ENCODE measurements at regions not wholly inside any gene's neighbourhood (a gene's known extent, or its start where the extent isn't known, plus 50 kb on each side); places are given as distances from the start of the nearest gene placed in this dataset.

GRCh38 chr6:67558985-67559384 lies 1076.1 kb upstream of the ADGRB3 start:
- H3K9me3 ChIP-seq (ENCODE audit: control insufficient read depth in 3 of 3, low read length in 3 of 3): no peaks in the 10 kb centered on the region
- no peak overlapping the region for H3K9ac ChIP-seq (ENCODE audit: low read depth in 1 of 3, low read length in 3 of 3)
- no peaks in the 10 kb centered on the region for H3K4me1 ChIP-seq (ENCODE audit: control insufficient read depth in 3 of 3, insufficient read depth in 3 of 3, low read length in 3 of 3)
- no peaks in the 10 kb centered on the region for H3K36me3 ChIP-seq (ENCODE audit: control insufficient read depth in 3 of 3, insufficient read depth in 3 of 3, low read length in 3 of 3)
- H3K27ac ChIP-seq (ENCODE audit: low read depth, low read length): no peak overlapping the region
- H3K4me3 ChIP-seq (ENCODE audit: low read length in 3 of 3): no peak overlapping the region
- no peaks in the 10 kb centered on the region for H3K27me3 ChIP-seq (ENCODE audit: control insufficient read depth in 3 of 3, insufficient read depth in 3 of 3, low read length in 3 of 3)

- H3K27me3 ChIP-seq (ENCODE audit: control insufficient read depth in 3 of 3, insufficient read depth in 3 of 3, low read length in 3 of 3): no peaks in the 10 kb centered on the region
- no peaks in the 10 kb centered on the region for H3K9me3 ChIP-seq (ENCODE audit: control insufficient read depth in 3 of 3, low read length in 3 of 3)
- no peaks in the 10 kb centered on the region for H3K4me1 ChIP-seq (ENCODE audit: control insufficient read depth in 3 of 3, insufficient read depth in 3 of 3, low read length in 3 of 3)
- H3K9ac ChIP-seq (ENCODE audit: low read depth in 1 of 3, low read length in 3 of 3): no peak overlapping the region
- no peak overlapping the region for H3K27ac ChIP-seq (ENCODE audit: low read depth, low read length)
- H3K4me3 ChIP-seq (ENCODE audit: low read length in 3 of 3): no peak overlapping the region
- H3K36me3 ChIP-seq (ENCODE audit: control insufficient read depth in 3 of 3, insufficient read depth in 3 of 3, low read length in 3 of 3): no peaks in the 10 kb centered on the region
Observed at GRCh38 chr6:67544851-67545452, 1090.1 kb upstream of the ADGRB3 start.

GRCh38 chr6:67541586-67541985 lies 1093.5 kb upstream of the ADGRB3 start:
- Histone ChIP-seq H3K4me3 (ENCODE audit: low read length in 3 of 3) (no peak overlapping the region), H3K4me1 (ENCODE audit: control insufficient read depth in 3 of 3, insufficient read depth in 3 of 3, low read length in 3 of 3) (no peaks in the 10 kb centered on the region), H3K27ac (ENCODE audit: low read depth, low read length) (no peak overlapping the region), H3K27me3 (ENCODE audit: control insufficient read depth in 3 of 3, insufficient read depth in 3 of 3, low read length in 3 of 3) (no peaks in the 10 kb centered on the region), H3K9me3 (ENCODE audit: control insufficient read depth in 3 of 3, low read length in 3 of 3) (no peaks in the 10 kb centered on the region), H3K9ac (ENCODE audit: low read depth in 1 of 3, low read length in 3 of 3) (no peak overlapping the region), H3K36me3 (ENCODE audit: control insufficient read depth in 3 of 3, insufficient read depth in 3 of 3, low read length in 3 of 3) (no peaks in the 10 kb centered on the region)

GRCh38 chr6:67538032-67538431 lies 1097.0 kb upstream of the ADGRB3 start:
- Histone ChIP-seq H3K4me1 (ENCODE audit: control insufficient read depth in 3 of 3, insufficient read depth in 3 of 3, low read length in 3 of 3) (no peaks in the 10 kb centered on the region), H3K9me3 (ENCODE audit: control insufficient read depth in 3 of 3, low read length in 3 of 3) (peaks cover 0 to 3% (median 0%) of the 10 kb centered on the region in 3 donors), H3K36me3 (ENCODE audit: control insufficient read depth in 3 of 3, insufficient read depth in 3 of 3, low read length in 3 of 3) (no peaks in the 10 kb centered on the region), H3K4me3 (ENCODE audit: low read length in 3 of 3) (no peak overlapping the region), H3K27me3 (ENCODE audit: control insufficient read depth in 3 of 3, insufficient read depth in 3 of 3, low read length in 3 of 3) (no peaks in the 10 kb centered on the region), H3K27ac (ENCODE audit: low read depth, low read length) (no peak overlapping the region), H3K9ac (ENCODE audit: low read depth in 1 of 3, low read length in 3 of 3) (no peak overlapping the region)

- Histone ChIP-seq H3K9me3 (ENCODE audit: control insufficient read depth in 3 of 3, low read length in 3 of 3) (peaks cover 0 to 3% (median 0%) of the 10 kb centered on the region in 3 donors), H3K4me3 (ENCODE audit: low read length in 3 of 3) (no peak overlapping the region), H3K4me1 (ENCODE audit: control insufficient read depth in 3 of 3, insufficient read depth in 3 of 3, low read length in 3 of 3) (no peaks in the 10 kb centered on the region), H3K9ac (ENCODE audit: low read depth in 1 of 3, low read length in 3 of 3) (no peak overlapping the region), H3K27ac (ENCODE audit: low read depth, low read length) (no peak overlapping the region), H3K36me3 (ENCODE audit: control insufficient read depth in 3 of 3, insufficient read depth in 3 of 3, low read length in 3 of 3) (no peaks in the 10 kb centered on the region), H3K27me3 (ENCODE audit: control insufficient read depth in 3 of 3, insufficient read depth in 3 of 3, low read length in 3 of 3) (no peaks in the 10 kb centered on the region)
Observed at GRCh38 chr6:67535946-67536345, 1099.1 kb upstream of the ADGRB3 start.

DNA sequence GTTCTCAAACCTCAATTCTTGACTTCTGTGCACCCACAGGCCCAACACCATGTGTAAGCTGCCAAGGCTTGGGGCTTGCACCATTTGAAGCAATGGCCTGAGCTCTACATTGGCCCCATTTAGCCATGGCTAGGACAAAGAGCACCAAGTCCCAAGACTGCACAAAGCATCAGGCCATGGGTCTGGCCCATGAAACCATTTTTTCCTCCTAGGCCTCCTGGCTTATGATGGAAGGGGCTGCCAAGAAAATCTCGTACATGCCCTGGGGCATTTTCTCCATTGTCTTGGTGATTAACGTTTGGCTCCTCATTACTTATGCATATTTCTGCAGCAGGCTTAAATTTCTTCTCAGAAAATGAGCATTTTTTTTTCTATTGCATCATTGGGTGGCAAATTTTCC lies 1128.7 kb upstream of the ADGRB3 start:
- no peak overlapping the region for H3K4me3 ChIP-seq (ENCODE audit: low read length in 3 of 3)
- no peaks in the 10 kb centered on the region for H3K27me3 ChIP-seq (ENCODE audit: control insufficient read depth in 3 of 3, insufficient read depth in 3 of 3, low read length in 3 of 3)
- no peaks in the 10 kb centered on the region for H3K36me3 ChIP-seq (ENCODE audit: control insufficient read depth in 3 of 3, insufficient read depth in 3 of 3, low read length in 3 of 3)
- H3K4me1 ChIP-seq (ENCODE audit: control insufficient read depth in 3 of 3, insufficient read depth in 3 of 3, low read length in 3 of 3): no peaks in the 10 kb centered on the region
- no peak overlapping the region for H3K27ac ChIP-seq (ENCODE audit: low read depth, low read length)
- no peak overlapping the region for H3K9ac ChIP-seq (ENCODE audit: low read depth in 1 of 3, low read length in 3 of 3)
- no peaks in the 10 kb centered on the region for H3K9me3 ChIP-seq (ENCODE audit: control insufficient read depth in 3 of 3, low read length in 3 of 3)

- Histone ChIP-seq H3K9me3 (ENCODE audit: control insufficient read depth in 3 of 3, low read length in 3 of 3) (no peaks in the 10 kb centered on the region), H3K9ac (ENCODE audit: low read depth in 1 of 3, low read length in 3 of 3) (no peak overlapping the region), H3K4me1 (ENCODE audit: control insufficient read depth in 3 of 3, insufficient read depth in 3 of 3, low read length in 3 of 3) (no peaks in the 10 kb centered on the region), H3K27ac (ENCODE audit: low read depth, low read length) (no peak overlapping the region), H3K4me3 (ENCODE audit: low read length in 3 of 3) (no peak overlapping the region), H3K27me3 (ENCODE audit: control insufficient read depth in 3 of 3, insufficient read depth in 3 of 3, low read length in 3 of 3) (no peaks in the 10 kb centered on the region), H3K36me3 (ENCODE audit: control insufficient read depth in 3 of 3, insufficient read depth in 3 of 3, low read length in 3 of 3) (no peaks in the 10 kb centered on the region)
Observed at GRCh38 chr6:67501755-67502154, 1133.3 kb upstream of the ADGRB3 start.

GRCh38 chr6:67497749-67498148 lies 1137.3 kb upstream of the ADGRB3 start:
- no peak overlapping the region for H3K9ac ChIP-seq (ENCODE audit: low read depth in 1 of 3, low read length in 3 of 3)
- H3K27ac ChIP-seq (ENCODE audit: low read depth, low read length): no peak overlapping the region
- H3K4me3 ChIP-seq (ENCODE audit: low read length in 3 of 3): no peak overlapping the region
- H3K9me3 ChIP-seq (ENCODE audit: control insufficient read depth in 3 of 3, low read length in 3 of 3): no peaks in the 10 kb centered on the region
- H3K36me3 ChIP-seq (ENCODE audit: control insufficient read depth in 3 of 3, insufficient read depth in 3 of 3, low read length in 3 of 3): no peaks in the 10 kb centered on the region
- H3K27me3 ChIP-seq (ENCODE audit: control insufficient read depth in 3 of 3, insufficient read depth in 3 of 3, low read length in 3 of 3): no peaks in the 10 kb centered on the region
- H3K4me1 ChIP-seq (ENCODE audit: control insufficient read depth in 3 of 3, insufficient read depth in 3 of 3, low read length in 3 of 3): no peaks in the 10 kb centered on the region

DNA sequence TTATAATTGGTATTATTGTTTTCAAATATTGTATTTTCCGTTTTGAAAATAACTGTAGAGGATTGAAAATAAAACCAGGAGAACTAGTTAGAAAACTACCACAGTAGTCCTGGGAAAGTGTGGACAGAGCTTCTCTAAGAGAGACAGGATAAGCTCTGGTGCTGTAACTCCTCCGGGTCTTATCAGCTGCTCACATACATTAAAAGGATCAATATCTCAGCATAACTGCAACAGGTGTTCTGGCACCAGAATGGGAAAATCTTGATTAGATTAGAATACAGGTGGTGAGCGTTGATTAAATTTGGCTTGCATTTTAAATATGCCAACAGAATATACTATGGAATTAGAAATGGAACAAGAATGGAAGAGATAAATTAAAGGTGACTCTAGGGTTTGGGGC lies 1138.9 kb upstream of the ADGRB3 start:
- Histone ChIP-seq H3K4me3 (ENCODE audit: low read length in 3 of 3) (no peak overlapping the region), H3K27ac (ENCODE audit: low read depth, low read length) (no peak overlapping the region), H3K9ac (ENCODE audit: low read depth in 1 of 3, low read length in 3 of 3) (no peak overlapping the region), H3K9me3 (ENCODE audit: control insufficient read depth in 3 of 3, low read length in 3 of 3) (no peaks in the 10 kb centered on the region), H3K27me3 (ENCODE audit: control insufficient read depth in 3 of 3, insufficient read depth in 3 of 3, low read length in 3 of 3) (no peaks in the 10 kb centered on the region), H3K36me3 (ENCODE audit: control insufficient read depth in 3 of 3, insufficient read depth in 3 of 3, low read length in 3 of 3) (no peaks in the 10 kb centered on the region), H3K4me1 (ENCODE audit: control insufficient read depth in 3 of 3, insufficient read depth in 3 of 3, low read length in 3 of 3) (no peaks in the 10 kb centered on the region)

DNA sequence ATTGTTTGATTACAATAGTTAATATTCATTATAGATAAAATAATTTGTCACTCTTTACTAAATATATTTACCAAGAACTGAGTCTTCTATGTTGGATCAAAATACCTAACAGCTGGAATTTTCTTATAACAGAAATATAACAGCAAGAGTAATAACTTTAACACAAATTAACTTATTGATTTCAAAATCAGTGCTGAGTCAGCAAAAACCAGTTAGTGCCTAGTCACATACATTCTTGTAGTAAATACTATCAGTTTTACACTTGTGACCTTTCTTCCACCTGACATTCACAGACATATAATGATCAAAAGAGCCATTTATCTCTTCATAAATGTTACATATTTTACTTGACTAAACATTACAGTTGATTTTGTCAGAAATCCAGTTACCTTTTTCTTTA lies 1141.4 kb upstream of the ADGRB3 start:
- H3K27ac ChIP-seq (ENCODE audit: low read depth, low read length): no peak overlapping the region

GRCh38 chr6:67475700-67476099 lies 1159.4 kb upstream of the ADGRB3 start:
- Histone ChIP-seq H3K27me3 (ENCODE audit: control insufficient read depth in 3 of 3, insufficient read depth in 3 of 3, low read length in 3 of 3) (no peaks in the 10 kb centered on the region), H3K9me3 (ENCODE audit: control insufficient read depth in 3 of 3, low read length in 3 of 3) (no peaks in the 10 kb centered on the region), H3K27ac (ENCODE audit: low read depth, low read length) (no peak overlapping the region), H3K4me3 (ENCODE audit: low read length in 3 of 3) (no peak overlapping the region), H3K36me3 (ENCODE audit: control insufficient read depth in 3 of 3, insufficient read depth in 3 of 3, low read length in 3 of 3) (no peaks in the 10 kb centered on the region), H3K4me1 (ENCODE audit: control insufficient read depth in 3 of 3, insufficient read depth in 3 of 3, low read length in 3 of 3) (no peaks in the 10 kb centered on the region), H3K9ac (ENCODE audit: low read depth in 1 of 3, low read length in 3 of 3) (no peak overlapping the region)

More for the DNA sequence above, 1141.4 kb upstream of the ADGRB3 start:
- Histone ChIP-seq H3K9ac (ENCODE audit: low read depth in 1 of 3, low read length in 3 of 3) (no peak overlapping the region), H3K4me1 (ENCODE audit: control insufficient read depth in 3 of 3, insufficient read depth in 3 of 3, low read length in 3 of 3) (no peaks in the 10 kb centered on the region), H3K9me3 (ENCODE audit: control insufficient read depth in 3 of 3, low read length in 3 of 3) (no peaks in the 10 kb centered on the region), H3K27me3 (ENCODE audit: control insufficient read depth in 3 of 3, insufficient read depth in 3 of 3, low read length in 3 of 3) (no peaks in the 10 kb centered on the region), H3K4me3 (ENCODE audit: low read length in 3 of 3) (no peak overlapping the region), H3K36me3 (ENCODE audit: control insufficient read depth in 3 of 3, insufficient read depth in 3 of 3, low read length in 3 of 3) (no peaks in the 10 kb centered on the region)
